SK-N-SH (cell line): ENCODE measurements at regions not wholly inside any gene's neighbourhood (a gene's known extent, or its start where the extent isn't known, plus 50 kb on each side); places are given as distances from the start of the nearest gene placed in this dataset.

Source experiments
- CTCF ChIA-PET: fragments of 300-600, 350-600 bp; formaldehyde crosslinking; extraction: SDS; loops from one replicate; lab custom pipeline; 2021; lab: Yijun Ruan, JAX
- POLR2A ChIA-PET: fragments of 350-600 bp; sonication (Branson Sonifier 250); formaldehyde crosslinking; extraction: SDS; loops from one replicate; lab custom pipeline; 2020; ENCODE audit warnings: antibody characterized with exemption, inconsistent platforms; lab: Yijun Ruan, JAX
- DNase-seq: peaks from one replicate; pipeline ENCODE4 v3.0.0; 2012
- H2AFZ ChIP-seq: fragments of 200-600 bp; sonication (generic); 2 replicates; pipeline ENCODE4 v1.8.1; 2016; ENCODE audit warnings: antibody characterized with exemption, mild to moderate bottlenecking, low read depth
- H3F3A ChIP-seq: fragments of 200-600 bp; sonication (generic); replicated peaks from 2 replicates; pipeline ENCODE3; 2016; ENCODE audit warnings: antibody characterized with exemption, mild to moderate bottlenecking; ENCODE audit not compliant: insufficient read depth
- H3K27ac ChIP-seq, 2 experiments: fragments of 200-500 bp in 1 of 2; fragments of 200-600 bp in 1 of 2; sonication (Bioruptor generic) in 1 of 2; sonication (generic), shearing (Covaris generic) in 1 of 2; 2 replicates each; pipeline versions ENCODE4 v1.5.1 to v1.6.1; 2014 to 2016; ENCODE audit warnings: low read depth in 2 of 2, inconsistent platforms in 1 of 2, low read length in 1 of 2, mild to moderate bottlenecking in 1 of 2, mixed read lengths in 1 of 2
- H3K27me3 ChIP-seq: fragments of 200-600 bp; sonication (generic), shearing (Covaris generic); 2 replicates; pipeline ENCODE4 v1.6.1; 2016; ENCODE audit warnings: mixed run types; ENCODE audit not compliant: insufficient read depth
- H3K36me3 ChIP-seq, 2 experiments: fragments of 200-500 bp in 1 of 2; fragments of 200-600 bp in 1 of 2; sonication (Bioruptor generic) in 1 of 2; sonication (generic) in 1 of 2; replicated peaks in 1 of 2; 2 replicates each; pipeline versions ENCODE3 to v1.5.1; 2014 to 2016; ENCODE audit warnings: low read length in 1 of 2, mild to moderate bottlenecking in 1 of 2; ENCODE audit not compliant: insufficient read depth in 2 of 2, control insufficient read depth in 1 of 2
- H3K4me1 ChIP-seq, 2 experiments: fragments of 200-500 bp in 1 of 2; fragments of 200-600 bp in 1 of 2; sonication (Bioruptor generic) in 1 of 2; sonication (generic), shearing (Covaris generic) in 1 of 2; 2 replicates each; pipeline versions ENCODE4 v1.5.1 to v1.6.1; 2014 to 2016; ENCODE audit warnings: low read depth in 1 of 2, low read length in 1 of 2, mixed run types in 1 of 2; ENCODE audit not compliant: insufficient read depth in 2 of 2, control insufficient read depth in 1 of 2
- H3K4me2 ChIP-seq: fragments of 200-600 bp; sonication (generic), shearing (Covaris generic); 2 replicates; pipeline ENCODE4 v1.6.1; 2017; ENCODE audit warnings: mixed run types
- H3K4me3 ChIP-seq, 2 experiments: fragments of 200-500 bp in 1 of 2; fragments of 200-600 bp in 1 of 2; sonication (Bioruptor generic) in 1 of 2; sonication (generic), shearing (Covaris generic) in 1 of 2; 2 replicates each; pipeline versions ENCODE4 v1.5.1 to v1.8.1; 2014 to 2016; ENCODE audit warnings: low read depth in 2 of 2, inconsistent platforms in 1 of 2, low read length in 1 of 2, mild to moderate bottlenecking in 1 of 2, mixed read lengths in 1 of 2, moderate library complexity in 1 of 2
- H3K79me2 ChIP-seq: fragments of 200-600 bp; sonication (generic); 2 replicates; pipeline ENCODE4 v1.8.1; 2017; ENCODE audit warnings: mild to moderate bottlenecking; ENCODE audit not compliant: insufficient read depth
- H3K9ac ChIP-seq: fragments of 200-600 bp; sonication (generic); 2 replicates; pipeline ENCODE4 v1.6.1; 2017; ENCODE audit warnings: mixed run types
- H3K9me2 ChIP-seq: fragments of 200-600 bp; sonication (generic); 2 replicates; pipeline ENCODE4 v1.6.1; 2017; ENCODE audit warnings: mixed run types
- H3K9me3 ChIP-seq: fragments of 200-600 bp; sonication (generic); 2 replicates; pipeline ENCODE4 v1.6.1; 2017; ENCODE audit warnings: mixed run types, mild to moderate bottlenecking, moderate library complexity
- H4K20me1 ChIP-seq: fragments of 200-600 bp; sonication (generic); 2 replicates; pipeline ENCODE4 v1.6.1; 2017; ENCODE audit warnings: mild to moderate bottlenecking, mixed run types; ENCODE audit not compliant: insufficient read depth
- CHD2 ChIP-seq: fragments of 150-350 bp; IDR thresholded peaks from 2 replicates; pipeline ENCODE4 v1.6.1; 2018; ENCODE audit warnings: low read length; ENCODE audit not compliant: partially characterized antibody
- CTCF ChIP-seq: fragments of 200-600 bp; sonication (generic); IDR thresholded peaks from 2 replicates; pipeline ENCODE4 v1.6.1; 2017; ENCODE audit warnings: antibody characterized with exemption, mild to moderate bottlenecking, moderate library complexity
- EP300 ChIP-seq, 2 experiments: IDR thresholded peaks; 2 replicates each; pipeline versions ENCODE4 v1.4.0 to v1.6.1; 2012; ENCODE audit warnings: borderline replicate concordance in 1 of 2, low read depth in 1 of 2, low read length in 1 of 2
- EZH2phosphoT487 ChIP-seq: fragments of 200-600 bp; sonication (generic); IDR thresholded peaks from 2 replicates; pipeline ENCODE4 v1.6.1; 2017; ENCODE audit warnings: low read depth, mixed run types, mild to moderate bottlenecking, antibody characterized with exemption, moderate library complexity, borderline replicate concordance
- FOSL2 ChIP-seq: IDR thresholded peaks from 2 replicates; pipeline ENCODE4 v1.4.0; 2012; ENCODE audit warnings: low read depth, mild to moderate bottlenecking, moderate library complexity, borderline replicate concordance
- FOXJ3 ChIP-seq: sonication (generic); formaldehyde crosslinking; IDR thresholded peaks from 2 replicates; pipeline ENCODE4 v1.5.1; 2020; ENCODE audit warnings: mild to moderate bottlenecking, missing genetic modification reagents
- FOXM1 ChIP-seq: IDR thresholded peaks from 2 replicates; pipeline ENCODE4 v1.4.0; 2012; ENCODE audit warnings: low read depth, mild to moderate bottlenecking
- GATA2 ChIP-seq: sonication (generic); formaldehyde crosslinking; IDR thresholded peaks from 2 replicates; pipeline ENCODE4 v1.5.0; 2020; ENCODE audit warnings: mild to moderate bottlenecking, missing genetic modification reagents
- JUND ChIP-seq: IDR thresholded peaks from 2 replicates; pipeline ENCODE4 v1.4.0; 2012
- MAX ChIP-seq: IDR thresholded peaks from 2 replicates; pipeline ENCODE4 v1.4.0; 2012; ENCODE audit warnings: low read depth
- MEF2A ChIP-seq: IDR thresholded peaks from 2 replicates; pipeline ENCODE4 v1.4.0; 2012; ENCODE audit warnings: low read depth, borderline replicate concordance
- MXI1 ChIP-seq: IDR thresholded peaks from 2 replicates; pipeline ENCODE4 v1.6.1; 2012; ENCODE audit warnings: mild to moderate bottlenecking, low read depth, low read length, improper control_type of control experiment
- PBX3 ChIP-seq: IDR thresholded peaks from 2 replicates; pipeline ENCODE4; 2012
- RAD21 ChIP-seq: IDR thresholded peaks from 2 replicates; pipeline ENCODE4 v1.6.1; 2012; ENCODE audit warnings: mild to moderate bottlenecking, low read length
- TAF1 ChIP-seq: IDR thresholded peaks from 2 replicates; pipeline ENCODE4 v1.6.1; 2012; ENCODE audit warnings: low read depth, mild to moderate bottlenecking, low read length, moderate library complexity, borderline replicate concordance
- TCF12 ChIP-seq: IDR thresholded peaks from 2 replicates; pipeline ENCODE4 v1.4.0; 2012
- YY1 ChIP-seq: IDR thresholded peaks from 2 replicates; pipeline ENCODE4 v1.4.0; 2012; ENCODE audit warnings: low read depth, mild to moderate bottlenecking
- ZBTB33 ChIP-seq: IDR thresholded peaks from 2 replicates; pipeline ENCODE4 v1.4.0; 2012; ENCODE audit warnings: low read depth, borderline replicate concordance
- WGBS: methylation state at CpG from one replicate; pipeline ENCODE4 v1.1.6; 2017; ENCODE audit warnings: low lambda C conversion rate; 5-methylcytosine and 5-hydroxymethylcytosine counted together

- no peak for TF ChIP-seq FOXJ3 (CRISPR knock-in tag)
- no peak for TF ChIP-seq EP300 (IDR thresholded peaks at IDR 0.05; ENCODE audit: borderline replicate concordance in 1 of 2, low read depth in 1 of 2, low read length in 1 of 2)
Observed at GRCh38 chr5:34578962-34579361, 77.2 kb upstream of the RAI14 start (continued).

GRCh38 chr5:34580983-34581382, 75.1 kb upstream of the RAI14 start:
- peaks cover 3% of the 10 kb centered on the region for H3F3A ChIP-seq
- H3K36me3 ChIP-seq, result no peaks in the 10 kb centered on the region
- CTCF ChIA-PET, result no interaction called here
- peaks cover 0 to 4% of the 10 kb centered on the region in 2 experiments; a peak in 2 of 4 replicates for H3K4me1 ChIP-seq
- no peaks in the 10 kb centered on the region for H3K9me3 ChIP-seq
- H2AFZ ChIP-seq, result no peak overlapping the region
- no peak overlapping the region for H3K4me2 ChIP-seq
- H3K27ac ChIP-seq, result no peak overlapping the region
- H3K4me3 ChIP-seq, result no peak overlapping the region
- POLR2A ChIA-PET, result no interaction called here
- H4K20me1 ChIP-seq, result no peaks in the 10 kb centered on the region
- TF ChIP-seq TAF1 (no peak), MAX (no peak), CTCF (no peak), MEF2A (no peak), EZH2phosphoT487 (no peak), GATA2 (CRISPR knock-in tag) (no peak), CHD2 (no peak), YY1 (no peak), FOSL2 (no peak), MXI1 (no peak), JUND (no peak)
- TF ChIP-seq, all 33 proteins: peak for 0
- 70% methylated on average over 7 of the region's 7 CpGs for WGBS
- DNase-seq, result no peak
- no peaks in the 10 kb centered on the region for H3K9me2 ChIP-seq
- H3K27me3 ChIP-seq, result no peaks in the 10 kb centered on the region
- H3K9ac ChIP-seq, result no peak overlapping the region
- no peaks in the 10 kb centered on the region for H3K79me2 ChIP-seq

- no peaks in the 10 kb centered on the region for H3K36me3 ChIP-seq
- no peak overlapping the region for H3K4me3 ChIP-seq
- H3K9ac ChIP-seq, result no peak overlapping the region
- no peak overlapping the region for H3K27ac ChIP-seq
- H3K9me2 ChIP-seq, result no peaks in the 10 kb centered on the region
- no peaks in the 10 kb centered on the region for H4K20me1 ChIP-seq
- no peak overlapping the region for H3K4me2 ChIP-seq
- TF ChIP-seq CTCF (peak; percentile 11; the same call in 1 of the 2 replicates), FOXJ3 (CRISPR knock-in tag) (no peak), FOXM1 (no peak), TCF12 (no peak), ZBTB33 (no peak), RAD21 (no peak), PBX3 (no peak), MXI1 (no peak), EZH2phosphoT487 (no peak)
- TF ChIP-seq, all 33 proteins: peak for 1
- no peaks in the 10 kb centered on the region for H3K27me3 ChIP-seq
- ChIA-PET CTCF (no interaction called here), POLR2A (no interaction called here)
- H3K9me3 ChIP-seq, result no peaks in the 10 kb centered on the region
- 58% methylated on average over 2 of the region's 3 CpGs for WGBS
- H3F3A ChIP-seq, result peaks cover 3% of the 10 kb centered on the region
- no peaks in the 10 kb centered on the region for H3K79me2 ChIP-seq
- no peak overlapping the region for H2AFZ ChIP-seq
- DNase-seq, result no peak
- H3K4me1 ChIP-seq, result peaks cover 0 to 13% of the 10 kb centered on the region in 2 experiments; a peak in 3 of 4 replicates
Observed at GRCh38 chr5:34582371-34582770, 73.8 kb upstream of the RAI14 start.
